ENCODE measurements at regions not wholly inside any gene's neighbourhood (a gene's known extent, or its start where the extent isn't known, plus 50 kb on each side); places are given as distances from the start of the nearest gene placed in this dataset.

DNA sequence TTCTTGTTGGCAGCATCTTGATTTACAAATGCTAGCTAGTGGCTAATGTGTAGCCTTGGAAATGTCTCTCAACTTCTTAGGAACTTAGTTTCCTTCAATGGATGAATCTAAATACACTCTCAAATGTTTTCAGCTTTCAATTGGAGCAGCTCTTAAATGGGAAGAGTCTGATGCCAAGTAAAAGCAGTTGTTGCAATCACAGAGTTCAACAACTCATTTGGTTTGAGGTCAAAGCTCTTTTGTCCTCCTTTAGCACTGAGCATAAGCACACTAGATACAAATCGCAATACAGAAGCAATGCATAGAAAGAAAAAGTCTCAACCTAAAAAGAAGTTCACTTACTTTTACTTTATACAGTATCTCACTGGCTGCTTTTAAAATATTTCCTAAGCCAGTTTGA lies 986.1 kb upstream of the FLRT2 start:
- TF ChIP-seq, protein P1, sequence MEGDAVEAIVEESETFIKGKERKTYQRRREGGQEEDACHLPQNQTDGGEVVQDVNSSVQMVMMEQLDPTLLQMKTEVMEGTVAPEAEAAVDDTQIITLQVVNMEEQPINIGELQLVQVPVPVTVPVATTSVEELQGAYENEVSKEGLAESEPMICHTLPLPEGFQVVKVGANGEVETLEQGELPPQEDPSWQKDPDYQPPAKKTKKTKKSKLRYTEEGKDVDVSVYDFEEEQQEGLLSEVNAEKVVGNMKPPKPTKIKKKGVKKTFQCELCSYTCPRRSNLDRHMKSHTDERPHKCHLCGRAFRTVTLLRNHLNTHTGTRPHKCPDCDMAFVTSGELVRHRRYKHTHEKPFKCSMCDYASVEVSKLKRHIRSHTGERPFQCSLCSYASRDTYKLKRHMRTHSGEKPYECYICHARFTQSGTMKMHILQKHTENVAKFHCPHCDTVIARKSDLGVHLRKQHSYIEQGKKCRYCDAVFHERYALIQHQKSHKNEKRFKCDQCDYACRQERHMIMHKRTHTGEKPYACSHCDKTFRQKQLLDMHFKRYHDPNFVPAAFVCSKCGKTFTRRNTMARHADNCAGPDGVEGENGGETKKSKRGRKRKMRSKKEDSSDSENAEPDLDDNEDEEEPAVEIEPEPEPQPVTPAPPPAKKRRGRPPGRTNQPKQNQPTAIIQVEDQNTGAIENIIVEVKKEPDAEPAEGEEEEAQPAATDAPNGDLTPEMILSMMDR (conservative IDR thresholded peaks at IDR 0.05; ENCODE audit: low read length): no peak
- no peak for TF ChIP-seq EZH2phosphoT487 (IDR thresholded peaks at IDR 0.05; ENCODE audit: borderline replicate concordance, low read depth, low read length)

Data from OCI-LY7 (cell line).